IMR-90 (cell line): ENCODE measurements at regions not wholly inside any gene's neighbourhood (a gene's known extent, or its start where the extent isn't known, plus 50 kb on each side); places are given as distances from the start of the nearest gene placed in this dataset.

Source experiments
- CEBPB ChIP-seq: IDR thresholded peaks from 2 replicates; pipeline ENCODE4 v1.6.1; 2012; ENCODE audit warnings: low read depth, low read length, improper control_type of control experiment
- CHD1 ChIP-seq: IDR thresholded peaks from 2 replicates; pipeline ENCODE4 v1.6.1; 2012; ENCODE audit warnings: low read depth, low read length, improper control_type of control experiment
- FOS ChIP-seq: fragments of 150-350 bp; IDR thresholded peaks from 2 replicates; pipeline ENCODE4 v1.6.1; 2016; ENCODE audit warnings: low read depth, low read length
- MAFK ChIP-seq: IDR thresholded peaks from 2 replicates; pipeline ENCODE4 v1.6.1; 2012; ENCODE audit warnings: low read depth, low read length, improper control_type of control experiment
- MAZ ChIP-seq: IDR thresholded peaks from 2 replicates; pipeline ENCODE4 v1.6.1; 2012; ENCODE audit warnings: low read depth, mild to moderate bottlenecking, low read length, improper control_type of control experiment, moderate library complexity, borderline replicate concordance
- POLR2A ChIP-seq: IDR thresholded peaks from 2 replicates; pipeline ENCODE4 v1.6.1; 2012; ENCODE audit warnings: mild to moderate bottlenecking, low read depth, low read length
- RFX5 ChIP-seq: IDR thresholded peaks from 2 replicates; pipeline ENCODE4 v1.8.0; 2012; ENCODE audit warnings: low read depth, mild to moderate bottlenecking, low read length, moderate library complexity
- TF ChIP-seq, protein P1 (sequence below): conservative IDR thresholded peaks from 2 replicates; pipeline ENCODE4 v1.5.1; 2012; ENCODE audit warnings: mild to moderate bottlenecking, low read depth, low read length, improper control_type of control experiment
- TF ChIP-seq, protein P2 (sequence below): fragments of 150-350 bp; IDR thresholded peaks from 2 replicates; pipeline ENCODE4 v1.6.1; 2016; ENCODE audit warnings: low read depth, mild to moderate bottlenecking, low read length, moderate library complexity, borderline replicate concordance
- TF ChIP-seq, protein P3 (sequence below): fragments of 150-350 bp; IDR thresholded peaks from 2 replicates; pipeline ENCODE4 v1.6.1; 2017; ENCODE audit warnings: mild to moderate bottlenecking, antibody characterized with exemption, low read length, low read depth

DNA sequence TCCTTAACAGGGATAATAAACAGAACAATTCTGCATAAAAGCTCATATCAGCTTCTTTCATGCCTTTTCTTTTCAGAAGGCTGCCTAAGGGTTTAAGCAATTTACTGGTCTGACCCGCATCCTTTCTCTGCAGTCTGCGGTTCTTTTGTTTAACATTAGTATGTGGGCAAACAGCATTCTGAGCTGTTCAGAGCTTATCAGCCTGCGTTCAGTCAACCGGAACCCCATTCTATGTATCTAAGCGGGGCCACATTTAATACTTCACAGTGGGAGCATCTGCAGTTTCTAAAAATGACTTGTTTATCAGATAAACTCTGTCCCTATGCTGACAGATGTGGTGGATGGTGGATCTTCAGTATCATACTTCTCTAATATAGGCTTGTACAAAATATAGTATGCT is 758.9 kb upstream of the MMS22L start:
- TF ChIP-seq MAZ (no peak), MAFK (no peak), RFX5 (no peak), POLR2A (no peak), CEBPB (no peak), FOS (no peak), CHD1 (no peak)
- TF ChIP-seq, protein P1, sequence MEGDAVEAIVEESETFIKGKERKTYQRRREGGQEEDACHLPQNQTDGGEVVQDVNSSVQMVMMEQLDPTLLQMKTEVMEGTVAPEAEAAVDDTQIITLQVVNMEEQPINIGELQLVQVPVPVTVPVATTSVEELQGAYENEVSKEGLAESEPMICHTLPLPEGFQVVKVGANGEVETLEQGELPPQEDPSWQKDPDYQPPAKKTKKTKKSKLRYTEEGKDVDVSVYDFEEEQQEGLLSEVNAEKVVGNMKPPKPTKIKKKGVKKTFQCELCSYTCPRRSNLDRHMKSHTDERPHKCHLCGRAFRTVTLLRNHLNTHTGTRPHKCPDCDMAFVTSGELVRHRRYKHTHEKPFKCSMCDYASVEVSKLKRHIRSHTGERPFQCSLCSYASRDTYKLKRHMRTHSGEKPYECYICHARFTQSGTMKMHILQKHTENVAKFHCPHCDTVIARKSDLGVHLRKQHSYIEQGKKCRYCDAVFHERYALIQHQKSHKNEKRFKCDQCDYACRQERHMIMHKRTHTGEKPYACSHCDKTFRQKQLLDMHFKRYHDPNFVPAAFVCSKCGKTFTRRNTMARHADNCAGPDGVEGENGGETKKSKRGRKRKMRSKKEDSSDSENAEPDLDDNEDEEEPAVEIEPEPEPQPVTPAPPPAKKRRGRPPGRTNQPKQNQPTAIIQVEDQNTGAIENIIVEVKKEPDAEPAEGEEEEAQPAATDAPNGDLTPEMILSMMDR = no peak
- TF ChIP-seq, protein P2, sequence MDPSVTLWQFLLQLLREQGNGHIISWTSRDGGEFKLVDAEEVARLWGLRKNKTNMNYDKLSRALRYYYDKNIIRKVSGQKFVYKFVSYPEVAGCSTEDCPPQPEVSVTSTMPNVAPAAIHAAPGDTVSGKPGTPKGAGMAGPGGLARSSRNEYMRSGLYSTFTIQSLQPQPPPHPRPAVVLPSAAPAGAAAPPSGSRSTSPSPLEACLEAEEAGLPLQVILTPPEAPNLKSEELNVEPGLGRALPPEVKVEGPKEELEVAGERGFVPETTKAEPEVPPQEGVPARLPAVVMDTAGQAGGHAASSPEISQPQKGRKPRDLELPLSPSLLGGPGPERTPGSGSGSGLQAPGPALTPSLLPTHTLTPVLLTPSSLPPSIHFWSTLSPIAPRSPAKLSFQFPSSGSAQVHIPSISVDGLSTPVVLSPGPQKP = no peak
- TF ChIP-seq, protein P3, sequence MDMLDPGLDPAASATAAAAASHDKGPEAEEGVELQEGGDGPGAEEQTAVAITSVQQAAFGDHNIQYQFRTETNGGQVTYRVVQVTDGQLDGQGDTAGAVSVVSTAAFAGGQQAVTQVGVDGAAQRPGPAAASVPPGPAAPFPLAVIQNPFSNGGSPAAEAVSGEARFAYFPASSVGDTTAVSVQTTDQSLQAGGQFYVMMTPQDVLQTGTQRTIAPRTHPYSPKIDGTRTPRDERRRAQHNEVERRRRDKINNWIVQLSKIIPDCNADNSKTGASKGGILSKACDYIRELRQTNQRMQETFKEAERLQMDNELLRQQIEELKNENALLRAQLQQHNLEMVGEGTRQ = no peak
